Retina (tissue), 1 donor: ENCODE measurements at regions not wholly inside any gene's neighbourhood (a gene's known extent, or its start where the extent isn't known, plus 50 kb on each side); places are given as distances from the start of the nearest gene placed in this dataset.
"Not testable (repeated sequence)": the region's sequence is repeated elsewhere in the genome, so short reads cannot be mapped to it uniquely, and the experiment has no call there.

ENCODE experiments used
- DNase-seq: peaks from one replicate; pipeline ENCODE4 v3.0.0-alpha.2; 2016

- DNase-seq, result no peak
Measured at GRCh38 chr1:188817814-188818213, 1659.8 kb downstream of the BRINP3 start.

- DNase-seq, result no peak
Measured at GRCh38 chr1:188822248-188822647, 1655.4 kb downstream of the BRINP3 start.

- DNase-seq, result no peak
Measured at GRCh38 chr1:188825471-188825870, 1652.2 kb downstream of the BRINP3 start.

GRCh38 chr1:188826800-188827199, 1650.9 kb downstream of the BRINP3 start:
- DNase-seq, result no peak

- DNase-seq, result no peak
Measured at GRCh38 chr1:188827400-188827799, 1650.3 kb downstream of the BRINP3 start.

- not testable (repeated sequence) for DNase-seq
Measured at GRCh38 chr1:188841111-188841696, 1636.5 kb downstream of the BRINP3 start.

- no peak for DNase-seq
Measured at GRCh38 chr1:188846468-188846867, 1631.2 kb downstream of the BRINP3 start.

- DNase-seq, result no peak
Measured at GRCh38 chr1:188857526-188858087, 1620.1 kb downstream of the BRINP3 start.

GRCh38 chr1:188867614-188868013, 1610.0 kb downstream of the BRINP3 start:
- no peak for DNase-seq

- no peak for DNase-seq
Measured at GRCh38 chr1:188871164-188871563, 1606.5 kb downstream of the BRINP3 start.

GRCh38 chr1:188872376-188872775, 1605.3 kb downstream of the BRINP3 start:
- DNase-seq, result no peak

GRCh38 chr1:188877668-188878067, 1600.0 kb downstream of the BRINP3 start:
- no peak for DNase-seq

GRCh38 chr1:188888386-188888785, 1589.3 kb downstream of the BRINP3 start:
- DNase-seq, result no peak

- DNase-seq, result no peak
Measured at GRCh38 chr1:188889166-188889565, 1588.5 kb downstream of the BRINP3 start.

GRCh38 chr1:188891958-188892357, 1585.7 kb downstream of the BRINP3 start:
- no peak for DNase-seq

GRCh38 chr1:188895611-188896010, 1582.1 kb downstream of the BRINP3 start:
- no peak for DNase-seq

GRCh38 chr1:188903241-188903640, 1574.4 kb downstream of the BRINP3 start:
- DNase-seq, result no peak

GRCh38 chr1:188904201-188904600, 1573.5 kb downstream of the BRINP3 start:
- no peak for DNase-seq

- no peak for DNase-seq
Measured at GRCh38 chr1:188906921-188907641, 1570.6 kb downstream of the BRINP3 start.

- no peak for DNase-seq
Measured at GRCh38 chr1:188930382-188930781, 1547.3 kb downstream of the BRINP3 start.

- no peak for DNase-seq
Measured at GRCh38 chr1:188931506-188931905, 1546.2 kb downstream of the BRINP3 start.

GRCh38 chr1:188937965-188938551, 1539.6 kb downstream of the BRINP3 start:
- no peak for DNase-seq

- DNase-seq, result no peak
Measured at GRCh38 chr1:188941986-188942385, 1535.7 kb downstream of the BRINP3 start.

- DNase-seq, result no peak
Measured at GRCh38 chr1:188949701-188950100, 1528.0 kb downstream of the BRINP3 start.
